ENCODE measurements at regions not wholly inside any gene's neighbourhood (a gene's known extent, or its start where the extent isn't known, plus 50 kb on each side); places are given as distances from the start of the nearest gene placed in this dataset.

DNA sequence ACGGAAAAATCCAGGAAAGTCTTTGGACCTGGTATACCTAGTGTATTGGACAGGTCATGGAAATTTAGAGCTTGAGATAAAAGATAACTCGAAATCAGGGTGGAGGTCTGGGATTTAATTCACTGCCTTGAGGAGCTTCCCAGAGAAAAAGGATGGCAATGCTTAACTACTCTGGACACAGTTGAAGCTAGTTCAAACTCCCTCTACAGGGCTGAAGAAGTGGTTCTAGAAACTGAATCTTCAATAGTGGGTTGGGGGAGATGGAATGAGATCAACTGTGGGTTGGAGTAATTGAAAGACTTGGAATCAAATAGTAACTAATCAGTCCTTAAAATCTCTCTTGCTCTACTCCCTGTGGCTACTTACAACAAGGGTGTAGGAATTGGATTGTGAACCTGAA lies 600.1 kb downstream of the IRS1 start:
- TF ChIP-seq TCF7L2 (IDR thresholded peaks at IDR 0.05; ENCODE audit: low read depth, low read length) (no peak), POLR2AphosphoS5 (IDR thresholded peaks at IDR 0.05; ENCODE audit: low read depth, low read length) (no peak), SIN3A (IDR thresholded peaks at IDR 0.05; ENCODE audit: borderline replicate concordance, insufficient read depth, low read depth, low read length) (no peak)
- TF ChIP-seq, protein P1, sequence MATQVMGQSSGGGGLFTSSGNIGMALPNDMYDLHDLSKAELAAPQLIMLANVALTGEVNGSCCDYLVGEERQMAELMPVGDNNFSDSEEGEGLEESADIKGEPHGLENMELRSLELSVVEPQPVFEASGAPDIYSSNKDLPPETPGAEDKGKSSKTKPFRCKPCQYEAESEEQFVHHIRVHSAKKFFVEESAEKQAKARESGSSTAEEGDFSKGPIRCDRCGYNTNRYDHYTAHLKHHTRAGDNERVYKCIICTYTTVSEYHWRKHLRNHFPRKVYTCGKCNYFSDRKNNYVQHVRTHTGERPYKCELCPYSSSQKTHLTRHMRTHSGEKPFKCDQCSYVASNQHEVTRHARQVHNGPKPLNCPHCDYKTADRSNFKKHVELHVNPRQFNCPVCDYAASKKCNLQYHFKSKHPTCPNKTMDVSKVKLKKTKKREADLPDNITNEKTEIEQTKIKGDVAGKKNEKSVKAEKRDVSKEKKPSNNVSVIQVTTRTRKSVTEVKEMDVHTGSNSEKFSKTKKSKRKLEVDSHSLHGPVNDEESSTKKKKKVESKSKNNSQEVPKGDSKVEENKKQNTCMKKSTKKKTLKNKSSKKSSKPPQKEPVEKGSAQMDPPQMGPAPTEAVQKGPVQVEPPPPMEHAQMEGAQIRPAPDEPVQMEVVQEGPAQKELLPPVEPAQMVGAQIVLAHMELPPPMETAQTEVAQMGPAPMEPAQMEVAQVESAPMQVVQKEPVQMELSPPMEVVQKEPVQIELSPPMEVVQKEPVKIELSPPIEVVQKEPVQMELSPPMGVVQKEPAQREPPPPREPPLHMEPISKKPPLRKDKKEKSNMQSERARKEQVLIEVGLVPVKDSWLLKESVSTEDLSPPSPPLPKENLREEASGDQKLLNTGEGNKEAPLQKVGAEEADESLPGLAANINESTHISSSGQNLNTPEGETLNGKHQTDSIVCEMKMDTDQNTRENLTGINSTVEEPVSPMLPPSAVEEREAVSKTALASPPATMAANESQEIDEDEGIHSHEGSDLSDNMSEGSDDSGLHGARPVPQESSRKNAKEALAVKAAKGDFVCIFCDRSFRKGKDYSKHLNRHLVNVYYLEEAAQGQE (IDR thresholded peaks at IDR 0.05; ENCODE audit: insufficient read depth in 1 of 2, low read depth in 2 of 2, low read length in 1 of 2), result no peak
- TF ChIP-seq, protein P2, sequence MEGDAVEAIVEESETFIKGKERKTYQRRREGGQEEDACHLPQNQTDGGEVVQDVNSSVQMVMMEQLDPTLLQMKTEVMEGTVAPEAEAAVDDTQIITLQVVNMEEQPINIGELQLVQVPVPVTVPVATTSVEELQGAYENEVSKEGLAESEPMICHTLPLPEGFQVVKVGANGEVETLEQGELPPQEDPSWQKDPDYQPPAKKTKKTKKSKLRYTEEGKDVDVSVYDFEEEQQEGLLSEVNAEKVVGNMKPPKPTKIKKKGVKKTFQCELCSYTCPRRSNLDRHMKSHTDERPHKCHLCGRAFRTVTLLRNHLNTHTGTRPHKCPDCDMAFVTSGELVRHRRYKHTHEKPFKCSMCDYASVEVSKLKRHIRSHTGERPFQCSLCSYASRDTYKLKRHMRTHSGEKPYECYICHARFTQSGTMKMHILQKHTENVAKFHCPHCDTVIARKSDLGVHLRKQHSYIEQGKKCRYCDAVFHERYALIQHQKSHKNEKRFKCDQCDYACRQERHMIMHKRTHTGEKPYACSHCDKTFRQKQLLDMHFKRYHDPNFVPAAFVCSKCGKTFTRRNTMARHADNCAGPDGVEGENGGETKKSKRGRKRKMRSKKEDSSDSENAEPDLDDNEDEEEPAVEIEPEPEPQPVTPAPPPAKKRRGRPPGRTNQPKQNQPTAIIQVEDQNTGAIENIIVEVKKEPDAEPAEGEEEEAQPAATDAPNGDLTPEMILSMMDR (IDR thresholded peaks at IDR 0.05), result no peak
- Histone ChIP-seq H3K4me3 (ENCODE audit: low read depth in 2 of 2, low read length in 2 of 2) (no peak overlapping the region), H3K4me1 (ENCODE audit: control insufficient read depth, insufficient read depth, low read length) (no peaks in the 10 kb centered on the region), H3K36me3 (ENCODE audit: control insufficient read depth, insufficient read depth, low read length) (no peaks in the 10 kb centered on the region), H3K27ac (ENCODE audit: low read length) (no peak overlapping the region), H3K9me3 (ENCODE audit: control insufficient read depth, insufficient read depth, low read depth, low read length) (no peaks in the 10 kb centered on the region), H3K27me3 (ENCODE audit: control insufficient read depth, insufficient read depth, low read length) (no peaks in the 10 kb centered on the region)
- in situ Hi-C loops (cut with HindIII; ENCODE audit: low pct_unique_long_range_greater_than_20kb, low sequenced_read_pairs) (no loop called here), intact Hi-C loops (cut with micrococcal nuclease; ENCODE audit: unreplicated experiment) (no loop called here)
- ChIA-PET POLR2A (no interaction called here), CTCF (no interaction called here)
- DNase-seq (ENCODE audit: low read depth, low spot score), result no peak
- no TSS peak for BruUV-seq (replicated peaks)
- no peak for ATAC-seq

DNA sequence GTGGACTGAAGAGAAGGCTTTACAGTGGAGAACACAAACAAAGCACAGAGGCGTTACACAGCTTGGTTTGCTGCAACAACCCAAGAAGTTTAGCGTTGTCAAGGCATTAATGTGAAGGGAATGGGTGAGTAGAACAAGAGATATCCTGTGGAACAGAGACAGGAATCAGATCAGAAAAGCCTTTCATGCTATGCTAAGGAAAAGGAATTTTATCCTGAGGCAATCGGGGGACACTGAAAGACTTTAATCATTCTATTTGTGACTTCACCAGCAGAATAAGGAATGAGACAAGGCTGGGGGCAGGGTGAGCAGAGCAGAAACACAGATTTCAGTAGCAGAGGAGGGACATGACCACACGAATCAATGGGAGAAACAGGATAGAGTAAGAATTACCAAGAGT lies 600.7 kb downstream of the IRS1 start:
- Histone ChIP-seq H3K4me1 (ENCODE audit: control insufficient read depth, insufficient read depth, low read length) (no peaks in the 10 kb centered on the region), H3K36me3 (ENCODE audit: control insufficient read depth, insufficient read depth, low read length) (no peaks in the 10 kb centered on the region), H3K4me3 (ENCODE audit: low read depth in 2 of 2, low read length in 2 of 2) (no peak overlapping the region), H3K27me3 (ENCODE audit: control insufficient read depth, insufficient read depth, low read length) (no peaks in the 10 kb centered on the region), H3K27ac (ENCODE audit: low read length) (no peak overlapping the region), H3K9me3 (ENCODE audit: control insufficient read depth, insufficient read depth, low read depth, low read length) (no peaks in the 10 kb centered on the region)
- BruUV-seq (replicated peaks), result no TSS peak
- ChIA-PET POLR2A (no interaction called here), CTCF (no interaction called here)
- ATAC-seq, result no peak
- intact Hi-C loops (cut with micrococcal nuclease; ENCODE audit: unreplicated experiment), result no loop called here
- no peak for DNase-seq (ENCODE audit: low read depth, low spot score)
- TF ChIP-seq SIN3A (IDR thresholded peaks at IDR 0.05; ENCODE audit: borderline replicate concordance, insufficient read depth, low read depth, low read length) (no peak), POLR2AphosphoS5 (IDR thresholded peaks at IDR 0.05; ENCODE audit: low read depth, low read length) (no peak), TCF7L2 (IDR thresholded peaks at IDR 0.05; ENCODE audit: low read depth, low read length) (no peak)
- TF ChIP-seq, protein P1 (IDR thresholded peaks at IDR 0.05; ENCODE audit: insufficient read depth in 1 of 2, low read depth in 2 of 2, low read length in 1 of 2), result no peak
- TF ChIP-seq, protein P2 (IDR thresholded peaks at IDR 0.05), result no peak
- in situ Hi-C loops (cut with HindIII; ENCODE audit: low pct_unique_long_range_greater_than_20kb, low sequenced_read_pairs), result no loop called here

Measured in Panc1 (cell line).